ENCODE measurements at regions not wholly inside any gene's neighbourhood (a gene's known extent, or its start where the extent isn't known, plus 50 kb on each side); places are given as distances from the start of the nearest gene placed in this dataset.

DNA sequence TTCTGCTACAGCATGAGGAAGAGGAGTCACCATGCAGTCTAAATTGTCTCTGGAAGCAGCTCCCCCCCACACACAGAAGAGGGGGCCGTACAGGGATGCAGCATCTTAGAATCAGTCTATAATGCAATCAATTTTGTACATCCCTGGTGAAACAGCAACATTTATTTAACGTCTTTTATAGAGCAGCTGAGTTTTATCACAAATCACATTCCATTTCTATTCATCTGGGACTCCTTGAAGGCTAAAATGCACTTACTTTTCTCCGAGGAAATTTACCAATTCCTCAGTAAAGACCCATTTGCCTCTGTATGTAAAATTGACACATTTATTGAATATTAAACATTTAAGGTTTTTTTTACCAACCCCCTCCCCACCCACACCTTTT lies 193.9 kb downstream of the PHETA1 start:
- peaks cover 3% of the 10 kb centered on the region for H3K4me1 Mint-ChIP-seq
- H3K9me3 Mint-ChIP-seq = no peaks in the 10 kb centered on the region
- no peak for DNase-seq
- H3K27me3 Mint-ChIP-seq = peaks cover 28% of the 10 kb centered on the region
- no peak overlapping the region for H3K27ac Mint-ChIP-seq
- H3K36me3 Mint-ChIP-seq = no peaks in the 10 kb centered on the region
- H3K4me3 Mint-ChIP-seq = no peak overlapping the region

- no peak overlapping the region for H3K4me3 Mint-ChIP-seq
- H3K27ac Mint-ChIP-seq = no peak overlapping the region
- peaks cover 25% of the 10 kb centered on the region for H3K27me3 Mint-ChIP-seq
- DNase-seq = no peak
- no peaks in the 10 kb centered on the region for H3K9me3 Mint-ChIP-seq
- peaks cover 3% of the 10 kb centered on the region for H3K4me1 Mint-ChIP-seq
- H3K36me3 Mint-ChIP-seq = no peaks in the 10 kb centered on the region
Observed at GRCh38 chr12:111174251-111174960, 194.5 kb downstream of the PHETA1 start.

GRCh38 chr12:111173836-111174235 lies 195.1 kb downstream of the PHETA1 start:
- Mint-ChIP-seq H3K9me3 (no peaks in the 10 kb centered on the region), H3K27me3 (peaks cover 21% of the 10 kb centered on the region), H3K27ac (no peak overlapping the region), H3K4me3 (no peak overlapping the region), H3K36me3 (no peaks in the 10 kb centered on the region), H3K4me1 (peaks cover 3% of the 10 kb centered on the region)
- no peak for DNase-seq

GRCh38 chr12:111173391-111173790 lies 195.5 kb downstream of the PHETA1 start:
- Mint-ChIP-seq H3K4me1 (peaks cover 3% of the 10 kb centered on the region), H3K9me3 (no peaks in the 10 kb centered on the region), H3K27me3 (peaks cover 18% of the 10 kb centered on the region), H3K36me3 (no peaks in the 10 kb centered on the region), H3K4me3 (no peak overlapping the region), H3K27ac (no peak overlapping the region)
- no peak for DNase-seq

GRCh38 chr12:111172786-111173185 lies 196.1 kb downstream of the PHETA1 start:
- Mint-ChIP-seq H3K9me3 (no peaks in the 10 kb centered on the region), H3K4me3 (no peak overlapping the region), H3K27ac (no peak overlapping the region), H3K36me3 (no peaks in the 10 kb centered on the region), H3K27me3 (peaks cover 19% of the 10 kb centered on the region), H3K4me1 (peaks cover 3% of the 10 kb centered on the region)
- no peak for DNase-seq

- Mint-ChIP-seq H3K27ac (no peak overlapping the region), H3K4me1 (peaks cover 3% of the 10 kb centered on the region), H3K9me3 (no peaks in the 10 kb centered on the region), H3K27me3 (peaks cover 18% of the 10 kb centered on the region), H3K36me3 (no peaks in the 10 kb centered on the region), H3K4me3 (no peak overlapping the region)
- no peak for DNase-seq
Observed at GRCh38 chr12:111171832-111172231, 197.1 kb downstream of the PHETA1 start.

DNA sequence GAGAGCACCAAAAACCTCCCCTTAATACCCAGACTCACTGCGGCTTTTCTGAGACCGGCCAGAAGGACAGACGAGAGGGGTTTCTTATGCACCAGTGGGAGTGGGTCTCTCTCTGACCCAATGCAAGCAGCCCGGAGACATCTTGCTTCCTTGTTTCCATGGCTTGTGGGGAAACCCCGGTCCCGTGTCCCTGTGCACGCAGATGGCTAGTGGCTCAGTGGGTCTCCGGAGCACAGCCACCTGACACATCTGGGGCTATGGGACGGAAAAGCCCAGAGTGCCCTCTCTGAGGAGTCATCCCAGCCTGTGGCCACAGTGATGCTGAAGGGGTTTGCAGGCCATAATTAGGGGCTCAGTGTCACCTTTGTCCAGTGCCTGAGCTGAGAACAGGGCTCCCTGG lies 197.6 kb downstream of the PHETA1 start:
- H3K4me1 Mint-ChIP-seq = peaks cover 3% of the 10 kb centered on the region
- no peaks in the 10 kb centered on the region for H3K9me3 Mint-ChIP-seq
- no peak for DNase-seq
- H3K4me3 Mint-ChIP-seq = no peak overlapping the region
- H3K27me3 Mint-ChIP-seq = peaks cover 15% of the 10 kb centered on the region
- H3K36me3 Mint-ChIP-seq = no peaks in the 10 kb centered on the region
- H3K27ac Mint-ChIP-seq = no peak overlapping the region

DNA sequence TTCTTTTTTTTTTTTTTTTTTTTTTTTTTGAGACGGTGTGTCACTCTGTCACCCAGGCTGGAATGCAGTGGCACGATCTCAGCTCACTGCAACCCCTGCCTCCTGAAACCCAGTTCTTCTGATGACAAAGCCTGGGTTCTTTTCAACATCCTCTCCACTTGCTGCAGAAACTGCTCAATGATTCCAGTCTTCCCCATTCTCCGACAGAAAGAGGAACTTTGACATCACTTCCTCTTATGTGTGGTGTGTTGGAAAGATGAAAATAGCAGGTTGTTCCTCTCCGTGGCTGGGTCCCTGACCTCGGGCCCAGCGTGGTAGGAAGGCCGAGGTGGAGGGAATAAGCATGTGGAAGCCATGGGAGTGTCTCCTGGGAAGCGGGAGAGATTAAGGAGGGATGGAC lies 198.4 kb downstream of the PHETA1 start:
- Mint-ChIP-seq H3K9me3 (no peaks in the 10 kb centered on the region), H3K27me3 (peaks cover 10% of the 10 kb centered on the region), H3K4me3 (no peak overlapping the region), H3K36me3 (no peaks in the 10 kb centered on the region), H3K4me1 (peaks cover 3% of the 10 kb centered on the region), H3K27ac (no peak overlapping the region)
- no peak for DNase-seq

DNA sequence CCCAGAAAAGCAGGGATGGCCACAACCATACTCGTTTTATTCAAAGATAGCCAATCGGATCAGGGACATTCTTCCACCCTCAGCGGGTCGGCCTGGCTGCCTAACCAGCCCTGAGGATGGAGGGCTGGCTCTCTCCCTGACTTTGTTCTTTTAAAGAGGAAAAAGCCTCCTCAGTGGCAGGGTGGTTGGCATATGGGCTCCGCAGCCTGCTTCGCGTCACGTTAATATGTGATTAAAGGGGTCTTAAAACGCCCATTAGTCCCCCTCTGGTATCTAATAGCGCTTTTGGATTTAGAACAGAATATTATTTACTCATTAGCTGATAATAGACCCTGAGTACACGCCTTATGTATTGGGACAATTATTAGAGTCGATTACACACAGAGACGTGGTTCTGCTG lies 199.4 kb downstream of the PHETA1 start:
- Mint-ChIP-seq H3K4me3 (no peak overlapping the region), H3K27me3 (peaks cover 10% of the 10 kb centered on the region), H3K27ac (no peak overlapping the region), H3K9me3 (no peaks in the 10 kb centered on the region), H3K36me3 (no peaks in the 10 kb centered on the region), H3K4me1 (no peaks in the 10 kb centered on the region)
- no peak for DNase-seq

DNA sequence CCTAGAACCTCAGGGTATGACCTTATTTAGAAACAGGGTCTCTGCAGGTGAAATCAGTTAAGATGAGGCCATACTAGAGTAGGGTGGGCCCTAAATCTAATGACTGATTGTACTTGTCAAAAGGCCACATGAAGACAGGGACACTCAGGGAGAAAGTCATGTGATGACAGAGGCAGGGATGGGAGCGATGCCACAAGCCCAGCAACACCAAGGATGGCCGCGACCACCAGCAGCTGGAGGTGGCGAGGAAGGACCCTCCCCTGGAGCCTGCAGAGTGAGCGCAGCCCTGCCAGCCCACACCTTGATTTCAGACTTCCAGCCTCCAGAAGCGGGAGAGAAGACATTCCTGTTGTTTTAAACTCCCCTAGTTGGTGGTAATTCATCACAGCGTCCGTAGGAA lies 199.9 kb downstream of the PHETA1 start:
- Mint-ChIP-seq H3K4me3 (no peak overlapping the region), H3K9me3 (no peaks in the 10 kb centered on the region), H3K27me3 (peaks cover 10% of the 10 kb centered on the region), H3K27ac (no peak overlapping the region), H3K36me3 (no peaks in the 10 kb centered on the region), H3K4me1 (no peaks in the 10 kb centered on the region)
- DNase-seq = no peak

GRCh38 chr12:111168009-111168900 lies 200.6 kb downstream of the PHETA1 start:
- Mint-ChIP-seq H3K27me3 (peaks cover 10% of the 10 kb centered on the region), H3K4me1 (no peaks in the 10 kb centered on the region), H3K27ac (no peak overlapping the region), H3K4me3 (no peak overlapping the region), H3K36me3 (no peaks in the 10 kb centered on the region), H3K9me3 (no peaks in the 10 kb centered on the region)
- no peak for DNase-seq

DNA sequence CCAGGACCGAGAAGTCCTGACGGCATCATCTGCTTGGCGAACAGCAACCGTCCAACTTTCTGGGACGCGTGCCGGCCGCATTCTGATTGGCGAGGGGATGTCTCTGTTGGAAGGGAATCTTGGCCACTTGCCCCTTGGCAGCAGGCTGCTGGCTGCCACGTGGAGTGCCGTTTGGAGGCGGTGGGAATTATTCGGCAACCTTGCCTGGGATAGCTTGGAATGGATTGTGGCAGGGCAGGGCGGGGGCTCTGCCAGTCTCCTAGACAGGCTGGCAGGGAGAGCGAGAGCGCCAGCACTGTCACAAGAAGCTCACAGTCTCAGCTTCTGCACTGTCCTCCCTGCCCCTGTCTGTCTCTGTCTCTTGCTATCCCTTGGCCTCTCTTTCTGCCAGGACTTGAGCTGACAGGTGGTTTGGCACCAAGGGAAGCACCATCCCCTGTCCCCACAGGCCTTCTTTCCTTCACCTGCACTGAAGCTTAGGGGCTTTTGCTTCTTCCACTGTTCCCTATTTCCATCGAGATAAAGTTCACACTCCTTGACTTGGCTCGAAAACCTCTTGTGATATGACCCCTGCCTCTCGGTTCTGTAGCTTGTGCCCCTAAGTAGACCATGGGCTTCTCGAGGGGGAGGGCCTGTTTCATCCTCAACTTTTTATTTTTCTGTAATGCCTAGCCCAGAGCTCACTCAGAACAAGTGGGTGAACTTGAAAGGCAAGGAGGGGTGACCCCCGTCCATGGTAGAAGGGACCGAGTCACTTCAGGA lies 201.9 kb downstream of the PHETA1 start:
- Mint-ChIP-seq H3K27me3 (peaks cover 10% of the 10 kb centered on the region), H3K4me1 (no peaks in the 10 kb centered on the region), H3K4me3 (no peak overlapping the region), H3K27ac (no peak overlapping the region), H3K9me3 (no peaks in the 10 kb centered on the region), H3K36me3 (no peaks in the 10 kb centered on the region)
- no peak for DNase-seq

GRCh38 chr12:111164833-111165525 lies 203.9 kb downstream of the PHETA1 start:
- H3K4me1 Mint-ChIP-seq = no peaks in the 10 kb centered on the region
- H3K27ac Mint-ChIP-seq = no peak overlapping the region
- H3K4me3 Mint-ChIP-seq = no peak overlapping the region
- no peaks in the 10 kb centered on the region for H3K9me3 Mint-ChIP-seq
- H3K27me3 Mint-ChIP-seq = peaks cover 6% of the 10 kb centered on the region
- H3K36me3 Mint-ChIP-seq = no peaks in the 10 kb centered on the region
- DNase-seq = no peak

- Mint-ChIP-seq H3K4me1 (no peaks in the 10 kb centered on the region), H3K27ac (no peak overlapping the region), H3K4me3 (no peak overlapping the region), H3K27me3 (peaks cover 5% of the 10 kb centered on the region), H3K36me3 (no peaks in the 10 kb centered on the region), H3K9me3 (no peaks in the 10 kb centered on the region)
- no peak for DNase-seq
Observed at GRCh38 chr12:111163422-111163821, 205.5 kb downstream of the PHETA1 start.

GRCh38 chr12:111161898-111162297 lies 207.0 kb downstream of the PHETA1 start:
- Mint-ChIP-seq H3K4me3 (no peak overlapping the region), H3K27ac (no peak overlapping the region), H3K36me3 (no peaks in the 10 kb centered on the region), H3K9me3 (no peaks in the 10 kb centered on the region), H3K27me3 (no peaks in the 10 kb centered on the region), H3K4me1 (no peaks in the 10 kb centered on the region)
- no peak for DNase-seq

Measured in activated naive CD8-positive, alpha-beta T cell treated with anti-CD3 and anti-CD28 coated beads for 36 hours (primary cell).